GM21619 (cell line): ENCODE measurements at regions not wholly inside any gene's neighbourhood (a gene's known extent, or its start where the extent isn't known, plus 50 kb on each side); places are given as distances from the start of the nearest gene placed in this dataset.

Experiments used
- ATAC-seq: cut with Tn5 transposase; IDR thresholded peaks from one replicate; pipeline ENCODE4 v1.9.1; 2021; ENCODE audit not compliant: unreplicated experiment

DNA sequence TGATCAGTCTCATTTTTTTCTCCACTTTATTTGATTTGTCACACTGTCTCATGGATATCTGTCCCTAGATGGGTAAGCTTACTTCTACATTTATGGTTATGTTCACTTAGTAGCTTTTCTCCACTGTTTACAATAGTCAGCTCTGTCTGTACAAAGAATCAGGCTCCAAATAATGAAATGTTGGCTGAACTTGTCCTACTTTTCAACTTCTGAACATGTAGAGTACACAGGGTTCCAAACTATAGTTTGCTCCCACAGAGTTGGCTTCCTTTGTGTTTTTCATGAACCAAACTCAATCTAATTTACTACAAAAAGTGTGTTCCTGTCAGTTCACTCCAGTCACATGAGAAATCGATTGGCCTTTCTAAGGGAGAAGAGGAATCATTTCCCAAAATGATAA lies 175.0 kb downstream of the CCDC71L start:
- no peak for ATAC-seq

- ATAC-seq, result no peak
Observed at GRCh38 chr7:106485031-106485551, 175.9 kb downstream of the CCDC71L start.

DNA sequence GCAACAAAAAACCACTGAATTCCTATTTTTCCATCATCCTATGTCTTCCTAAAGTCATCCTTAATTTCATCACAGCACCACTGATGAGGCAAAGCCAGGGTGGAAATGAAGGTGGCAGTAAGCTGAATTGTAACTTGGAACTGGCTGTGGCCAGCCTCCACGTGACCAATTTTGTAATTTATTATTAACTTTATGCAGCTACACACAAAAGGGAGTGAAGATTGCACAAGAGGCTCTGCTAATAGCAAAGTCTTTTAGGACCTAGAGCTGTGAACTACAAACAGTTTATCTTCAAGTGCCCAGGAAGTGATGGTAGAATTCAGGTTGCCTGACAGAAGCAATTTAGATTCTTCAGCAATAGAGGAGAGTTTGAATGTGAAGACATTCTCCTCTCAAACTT lies 176.4 kb downstream of the CCDC71L start:
- no peak for ATAC-seq

GRCh38 chr7:106482091-106482490 lies 178.9 kb downstream of the CCDC71L start:
- no peak for ATAC-seq

DNA sequence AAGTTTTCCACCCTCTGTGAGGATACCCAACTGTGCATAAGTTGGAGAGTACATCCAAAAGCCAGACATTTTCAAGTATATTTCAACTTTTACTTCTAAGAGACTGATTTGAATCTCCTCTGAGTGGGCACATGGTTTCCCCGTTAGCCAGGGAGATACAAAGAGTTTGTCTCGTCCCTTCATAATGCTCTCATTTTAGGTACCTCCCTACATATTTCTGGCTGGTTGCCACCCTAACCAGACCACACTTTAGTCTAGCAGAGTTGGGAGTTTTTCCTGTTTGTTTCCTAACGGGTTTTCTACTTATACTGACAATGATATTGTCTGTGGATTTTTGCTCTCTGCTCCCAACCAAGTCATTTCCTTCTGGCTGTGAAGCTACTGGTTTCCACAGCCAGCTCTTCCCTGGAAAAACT lies 180.3 kb downstream of the CCDC71L start:
- no peak for ATAC-seq

- peak; percentile 58 for ATAC-seq
Observed at GRCh38 chr7:106480161-106480579, 180.8 kb downstream of the CCDC71L start.

DNA sequence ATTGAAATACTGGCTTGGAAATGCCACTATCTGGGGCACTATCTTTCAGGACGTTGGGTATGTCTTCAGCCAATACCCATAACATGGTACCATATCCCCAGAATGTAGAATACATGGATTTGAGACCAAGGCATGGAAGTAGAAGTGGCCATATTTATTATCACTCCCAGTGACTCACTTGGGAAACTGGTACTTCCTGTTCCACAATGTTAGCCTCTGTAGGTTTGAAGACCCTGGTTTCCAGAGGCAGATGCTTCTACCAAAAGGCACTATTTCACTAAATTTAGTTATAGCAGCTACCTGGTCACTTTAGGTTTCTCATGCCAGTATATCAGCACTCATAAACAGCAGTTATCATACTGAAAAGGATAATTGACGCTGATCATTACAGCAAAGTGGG lies 184.2 kb downstream of the CCDC71L start:
- no peak for ATAC-seq

- ATAC-seq, result no peak
Observed at GRCh38 chr7:106472741-106473140, 188.0 kb upstream of the NAMPT start.

DNA sequence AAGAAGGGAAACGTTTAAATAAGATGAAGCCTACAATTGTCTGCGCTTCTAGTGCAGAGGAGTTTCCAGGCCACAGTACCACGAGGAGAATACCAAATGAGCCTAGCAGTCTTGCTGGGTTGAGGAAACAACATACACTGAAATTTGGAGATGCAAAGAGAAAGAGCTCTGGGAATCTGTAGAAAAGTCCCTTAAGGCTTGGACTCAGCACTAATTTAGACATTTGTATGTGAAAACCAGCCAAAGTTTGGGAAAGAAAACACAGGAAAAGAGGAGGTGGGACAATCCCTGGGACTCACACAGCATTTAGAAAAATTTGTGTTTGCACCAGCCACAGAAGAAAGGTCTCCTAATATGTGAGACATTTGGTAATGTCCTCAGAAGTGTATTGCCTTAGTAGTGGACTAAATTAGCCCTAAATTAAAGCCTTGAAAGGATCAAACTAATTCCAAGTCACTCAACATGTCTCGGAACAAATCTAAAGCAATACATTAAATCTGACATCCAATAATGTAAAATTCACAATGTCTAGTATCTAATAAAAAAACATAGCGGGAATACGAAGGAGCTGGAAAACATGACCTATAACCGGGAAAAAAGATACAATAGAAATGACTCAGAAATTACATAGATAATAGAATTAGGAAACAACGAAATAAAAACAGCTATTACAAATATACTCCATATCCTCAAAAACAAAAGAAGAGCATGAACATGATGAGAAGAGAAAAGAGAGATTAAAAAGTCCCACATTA lies 187.1 kb upstream of the NAMPT start:
- no peak for ATAC-seq

GRCh38 chr7:106471021-106471420 lies 186.2 kb upstream of the NAMPT start:
- no peak for ATAC-seq

DNA sequence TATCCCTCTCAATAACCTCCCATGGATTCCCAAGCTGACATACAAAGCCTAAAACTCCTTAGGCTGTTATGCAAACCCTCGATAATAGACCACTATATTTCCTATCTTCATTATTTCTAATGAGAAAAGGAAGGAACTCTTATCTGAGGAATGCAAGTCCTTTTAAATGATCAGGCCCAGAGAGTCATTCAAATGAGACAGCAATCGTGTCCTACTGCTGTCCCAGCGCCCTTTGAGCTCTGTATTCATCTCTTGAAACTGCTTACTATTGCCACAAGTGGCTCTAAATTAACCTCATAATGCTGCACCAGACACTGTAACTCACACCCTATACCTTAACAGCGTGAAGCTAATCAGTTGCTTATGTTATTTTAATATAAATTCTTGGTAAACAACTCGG lies 182.1 kb upstream of the NAMPT start:
- no peak for ATAC-seq

DNA sequence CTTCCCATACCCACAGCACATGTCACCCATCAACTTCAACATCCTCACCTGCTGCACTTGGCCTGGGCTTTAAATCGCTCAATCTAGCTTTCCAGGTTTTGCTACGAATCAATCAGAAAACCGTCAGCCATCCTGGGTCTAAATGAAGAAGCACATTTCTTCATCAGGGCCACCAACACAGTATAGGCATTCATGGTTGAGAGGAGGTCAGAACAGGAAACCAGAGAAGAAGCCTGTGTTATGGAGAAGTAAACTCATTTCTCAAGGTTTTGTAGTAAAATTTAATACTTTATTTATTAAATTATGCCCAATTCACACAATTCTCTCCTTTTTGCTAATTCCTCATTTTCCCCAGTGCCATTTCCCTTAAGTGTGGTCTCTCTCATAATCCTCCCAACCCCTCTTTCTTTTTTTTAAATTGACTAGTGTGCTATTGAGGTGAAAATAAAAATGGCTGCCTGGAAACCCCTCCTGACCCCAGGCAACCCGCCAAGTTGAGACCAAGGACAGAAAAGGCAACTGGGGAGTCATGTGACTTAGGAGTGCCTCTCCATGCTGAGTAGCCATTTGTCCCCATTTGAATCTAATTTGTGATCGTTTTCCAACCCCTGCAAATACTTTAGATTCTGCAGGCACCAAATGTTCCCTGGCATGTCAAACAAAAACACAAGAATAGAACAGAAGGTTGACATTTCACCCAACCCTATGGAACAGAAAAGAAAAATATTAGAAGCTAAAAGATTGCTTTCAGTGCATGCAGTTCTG lies 181.1 kb upstream of the NAMPT start:
- no peak for ATAC-seq

- no peak for ATAC-seq
Observed at GRCh38 chr7:106464651-106465050, 179.9 kb upstream of the NAMPT start.

GRCh38 chr7:106463851-106464611 lies 179.2 kb upstream of the NAMPT start:
- ATAC-seq, result no peak

- ATAC-seq, result no peak
Observed at GRCh38 chr7:106462914-106463482, 178.2 kb upstream of the NAMPT start.

DNA sequence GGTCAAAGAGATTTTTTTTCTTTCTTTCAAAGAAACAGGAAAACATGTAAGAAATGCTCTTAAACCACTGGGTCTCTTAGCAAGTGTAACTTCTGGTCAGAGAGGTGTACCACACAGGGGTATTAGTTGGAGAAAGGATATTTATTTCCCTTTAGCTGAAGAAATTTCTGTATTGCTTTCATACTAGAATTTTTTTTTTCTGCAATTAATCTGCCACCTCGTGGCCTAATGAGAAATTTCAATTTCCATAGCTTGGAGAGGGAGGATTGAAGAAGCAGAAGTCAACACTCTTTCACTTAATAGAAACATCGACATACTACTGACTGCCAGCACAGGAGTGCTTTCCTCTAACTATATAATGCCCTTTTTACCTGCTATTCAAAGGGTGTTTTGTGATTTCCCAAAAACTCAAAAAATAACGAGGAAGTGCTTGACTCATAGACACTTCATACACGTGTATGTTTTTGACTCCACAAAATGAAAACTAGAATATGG lies 177.6 kb upstream of the NAMPT start:
- no peak for ATAC-seq

GRCh38 chr7:106460792-106461254 lies 176.0 kb upstream of the NAMPT start:
- no peak for ATAC-seq

DNA sequence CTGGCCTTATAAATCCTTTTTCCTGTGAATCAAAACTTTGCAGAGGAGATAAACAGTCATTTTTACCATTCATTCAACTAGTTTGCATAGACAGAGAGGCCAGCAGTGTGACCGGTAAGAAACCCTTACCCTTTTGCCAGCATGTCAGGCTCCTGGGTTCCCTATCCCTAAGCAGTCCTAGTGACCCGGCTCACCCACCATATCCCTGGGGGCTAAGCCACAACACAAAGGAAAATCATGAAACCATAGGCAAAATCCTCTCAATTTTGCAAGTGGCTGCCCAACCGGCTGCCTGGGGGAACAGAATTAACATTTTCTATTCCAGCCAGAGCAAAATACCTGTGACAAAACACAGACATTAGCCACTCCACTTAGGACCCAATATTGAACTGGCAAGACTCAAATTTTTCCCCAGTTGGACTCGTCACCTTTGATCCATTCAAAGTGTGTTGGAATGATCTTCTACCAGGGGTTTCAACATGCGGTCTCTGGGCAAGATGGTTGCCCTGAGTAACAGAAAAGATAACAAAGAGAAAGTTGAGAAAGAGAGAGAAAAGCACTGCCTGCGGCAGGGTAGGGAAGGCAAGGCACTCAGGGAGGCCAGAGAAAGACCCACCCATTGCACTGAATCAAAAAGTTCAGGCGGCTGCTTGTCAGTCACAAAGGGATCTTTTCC lies 174.8 kb upstream of the NAMPT start:
- no peak for ATAC-seq

DNA sequence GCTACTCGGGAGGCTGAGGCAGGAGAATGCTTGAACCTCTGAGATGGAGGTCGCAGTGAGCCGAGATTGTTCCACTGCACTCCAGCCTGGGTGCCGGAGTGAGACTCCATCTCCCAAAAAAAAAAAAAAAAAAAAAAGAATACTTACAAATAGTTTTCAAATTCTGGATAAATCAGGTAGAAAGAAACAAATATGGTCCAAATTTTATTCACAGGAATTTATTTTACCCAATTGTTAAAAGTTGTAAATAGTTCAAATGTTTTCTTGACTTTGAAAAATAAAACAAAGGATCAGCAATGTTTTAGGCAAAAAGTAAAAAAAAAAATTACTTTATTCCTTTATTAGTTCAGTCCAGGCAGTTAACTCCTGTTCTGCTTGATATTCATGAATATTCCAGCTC lies 172.9 kb upstream of the NAMPT start:
- ATAC-seq, result no peak

DNA sequence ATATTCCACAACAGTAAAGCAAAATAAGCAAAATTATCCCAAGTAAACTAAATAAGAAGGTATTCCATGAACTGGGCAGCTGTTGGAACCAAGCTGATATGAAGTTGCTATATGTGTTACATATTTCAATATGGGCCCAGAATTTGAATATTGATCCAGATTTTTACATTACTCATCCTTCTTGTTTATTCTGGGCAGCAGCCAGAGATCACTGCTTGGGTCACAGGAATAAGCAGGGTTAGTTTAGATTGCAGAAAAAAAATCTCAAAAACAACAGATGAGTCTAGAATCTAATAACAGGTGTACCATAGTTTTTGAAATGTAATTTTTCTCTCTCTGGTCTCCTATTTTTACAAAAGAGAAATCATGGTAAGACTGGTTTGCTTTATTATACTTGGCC lies 171.5 kb upstream of the NAMPT start:
- no peak for ATAC-seq
